ENCODE measurements at regions not wholly inside any gene's neighbourhood (a gene's known extent, or its start where the extent isn't known, plus 50 kb on each side); places are given as distances from the start of the nearest gene placed in this dataset.

- no peak for DNase-seq (ENCODE audit: low read depth in 2 of 2, low spot score in 1 of 2)
Measured at GRCh38 chr6:164331026-164331425, 916.5 kb downstream of the QKI start.

- DNase-seq (ENCODE audit: low read depth in 2 of 2, low spot score in 1 of 2): no peak
Measured at GRCh38 chr6:164325168-164325567, 910.6 kb downstream of the QKI start.

- DNase-seq (ENCODE audit: low read depth in 2 of 2, low spot score in 1 of 2): no peak
Measured at GRCh38 chr6:164322533-164322932, 908.0 kb downstream of the QKI start.

- DNase-seq (ENCODE audit: low read depth in 2 of 2, low spot score in 1 of 2): no peak
Measured at GRCh38 chr6:164321297-164321696, 906.8 kb downstream of the QKI start.

- no peak for DNase-seq (ENCODE audit: low read depth in 2 of 2, low spot score in 1 of 2)
Measured at GRCh38 chr6:164315376-164315775, 900.9 kb downstream of the QKI start.

- no peak for DNase-seq (ENCODE audit: low read depth in 2 of 2, low spot score in 1 of 2)
Measured at GRCh38 chr6:164308339-164308738, 893.8 kb downstream of the QKI start.

- no peak for DNase-seq (ENCODE audit: low read depth in 2 of 2, low spot score in 1 of 2)
Measured at GRCh38 chr6:164303102-164303964, 888.8 kb downstream of the QKI start.

GRCh38 chr6:164296411-164296810 is 881.9 kb downstream of the QKI start:
- no peak for DNase-seq (ENCODE audit: low read depth in 2 of 2, low spot score in 1 of 2)

GRCh38 chr6:164294047-164294784 is 879.7 kb downstream of the QKI start:
- no peak for DNase-seq (ENCODE audit: low read depth in 2 of 2, low spot score in 1 of 2)

GRCh38 chr6:164291224-164291623 is 876.7 kb downstream of the QKI start:
- no peak for DNase-seq (ENCODE audit: low read depth in 2 of 2, low spot score in 1 of 2)

GRCh38 chr6:164290101-164290500 is 875.6 kb downstream of the QKI start:
- no peak for DNase-seq (ENCODE audit: low read depth in 2 of 2, low spot score in 1 of 2)

- no peak for DNase-seq (ENCODE audit: low read depth in 2 of 2, low spot score in 1 of 2)
Measured at GRCh38 chr6:164286011-164286410, 871.5 kb downstream of the QKI start.

GRCh38 chr6:164283574-164283973 is 869.1 kb downstream of the QKI start:
- no peak for DNase-seq (ENCODE audit: low read depth in 2 of 2, low spot score in 1 of 2)

GRCh38 chr6:164276211-164276610 is 861.7 kb downstream of the QKI start:
- no peak for DNase-seq (ENCODE audit: low read depth in 2 of 2, low spot score in 1 of 2)

- DNase-seq (ENCODE audit: low read depth in 2 of 2, low spot score in 1 of 2): no peak
Measured at GRCh38 chr6:164275773-164276172, 861.3 kb downstream of the QKI start.

- DNase-seq (ENCODE audit: low read depth in 2 of 2, low spot score in 1 of 2): no peak
Measured at GRCh38 chr6:164274493-164274892, 860.0 kb downstream of the QKI start.

- DNase-seq (ENCODE audit: low read depth in 2 of 2, low spot score in 1 of 2): no peak
Measured at GRCh38 chr6:164273491-164273890, 859.0 kb downstream of the QKI start.

GRCh38 chr6:164266851-164267250 is 852.3 kb downstream of the QKI start:
- no peak for DNase-seq (ENCODE audit: low read depth in 2 of 2, low spot score in 1 of 2)

- DNase-seq (ENCODE audit: low read depth in 2 of 2, low spot score in 1 of 2): no peak
Measured at GRCh38 chr6:164262348-164262747, 847.8 kb downstream of the QKI start.

GRCh38 chr6:164258421-164258820 is 843.9 kb downstream of the QKI start:
- DNase-seq (ENCODE audit: low read depth in 2 of 2, low spot score in 1 of 2): no peak

GRCh38 chr6:164252948-164253347 is 838.4 kb downstream of the QKI start:
- no peak for DNase-seq (ENCODE audit: low read depth in 2 of 2, low spot score in 1 of 2)

GRCh38 chr6:164252291-164252690 is 837.8 kb downstream of the QKI start:
- DNase-seq (ENCODE audit: low read depth in 2 of 2, low spot score in 1 of 2): no peak

Measured in stimulated activated CD8-positive, alpha-beta memory T cell treated with anti-CD3 and anti-CD28 coated beads, Interleukin-4, amount 100 ng/mL, for 1 hour (primary cell).